GM21528 (cell line): ENCODE measurements at regions not wholly inside any gene's neighbourhood (a gene's known extent, or its start where the extent isn't known, plus 50 kb on each side); places are given as distances from the start of the nearest gene placed in this dataset.
A peak's percentile ranks its signal among the peaks of the same experiment; 100 is the strongest.
"Not testable (repeated sequence)": the region's sequence is repeated elsewhere in the genome, so short reads cannot be mapped to it uniquely, and the experiment has no call there.

Source experiments
- ATAC-seq: cut with Tn5 transposase; IDR thresholded peaks from one replicate; pipeline ENCODE4 v1.9.1; 2021; ENCODE audit warnings: mild to moderate bottlenecking, moderate library complexity; ENCODE audit not compliant: unreplicated experiment, low FRiP score

DNA sequence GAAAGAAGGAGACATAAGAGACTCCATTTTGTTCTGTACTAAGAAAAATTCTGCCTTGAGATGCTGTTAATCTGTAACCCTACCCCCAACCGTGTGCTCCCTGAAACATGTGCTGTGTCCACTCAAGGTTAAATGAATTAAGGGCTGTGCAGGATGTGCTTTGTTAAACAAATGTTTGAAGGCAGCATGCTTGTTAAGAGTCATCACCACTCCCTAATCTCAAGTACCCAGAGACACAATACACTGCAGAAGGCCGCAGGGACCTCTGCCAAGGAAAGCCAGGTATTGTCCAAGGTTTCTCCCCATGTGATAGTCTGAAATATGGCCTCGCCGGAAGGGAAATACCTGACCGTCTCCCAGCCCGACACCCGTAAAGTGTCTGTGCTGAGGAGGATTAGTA, 152.4 kb upstream of the NOTCH2NLA start:
- ATAC-seq, result not testable (repeated sequence)

DNA sequence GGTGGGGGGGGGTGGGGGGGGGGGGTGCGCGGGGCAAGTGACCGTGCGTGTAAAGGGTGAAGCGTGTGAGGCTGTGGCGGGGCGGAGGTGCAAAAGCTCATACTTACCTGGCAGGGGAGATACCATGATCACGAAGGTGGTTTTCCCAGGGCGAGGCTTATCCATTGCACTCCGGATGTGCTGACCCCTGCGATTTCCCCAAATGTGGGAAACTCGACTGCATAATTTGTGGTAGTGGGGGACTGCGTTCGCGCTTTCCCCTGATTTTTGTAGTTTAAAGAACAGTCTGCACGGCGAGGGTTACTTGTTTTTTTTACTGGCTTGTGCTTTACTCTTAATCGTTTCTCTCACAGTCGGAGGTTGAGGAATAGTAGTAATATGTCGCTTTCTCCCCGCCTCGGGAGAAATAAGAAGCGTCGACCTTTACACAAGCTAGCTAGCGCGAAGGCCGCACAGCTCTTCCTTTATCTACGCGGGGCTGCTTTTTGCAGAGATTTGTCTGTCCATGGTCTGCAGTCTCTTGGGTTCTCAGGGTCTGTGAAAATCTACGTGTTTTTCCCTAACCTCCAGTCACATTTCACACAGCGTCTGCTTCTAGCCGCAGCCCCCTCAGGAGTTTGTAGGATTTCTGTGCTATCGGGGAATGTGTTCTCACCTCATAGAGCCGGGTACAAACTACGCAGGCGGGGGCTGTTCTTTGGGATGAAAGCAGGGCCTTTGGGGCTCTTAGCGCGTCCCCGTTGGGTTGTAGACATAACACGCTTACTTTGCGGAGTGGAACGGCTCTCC, 148.1 kb upstream of the NOTCH2NLA start:
- ATAC-seq, result peak; percentile 99

DNA sequence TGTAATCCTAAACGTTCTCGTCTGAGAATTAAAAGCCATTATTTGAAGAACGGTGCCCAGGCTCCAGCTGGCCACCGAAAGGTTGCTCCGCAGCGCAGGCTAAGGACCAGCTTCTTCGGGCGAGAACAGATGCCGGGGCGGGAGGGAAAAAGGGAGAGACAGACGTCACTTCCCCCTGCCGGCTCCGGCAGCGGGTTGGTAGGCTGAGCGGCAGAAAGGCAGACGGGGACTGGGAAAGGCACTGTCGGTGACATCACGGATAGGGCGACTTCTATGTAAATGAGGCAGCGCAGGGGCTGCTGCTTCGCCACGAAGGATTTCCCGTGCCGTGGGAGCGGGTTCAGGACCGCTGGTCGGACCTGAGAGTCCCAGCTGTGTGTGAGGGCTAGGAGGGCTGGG, 147.5 kb upstream of the NOTCH2NLA start:
- ATAC-seq, result not testable (repeated sequence)

DNA sequence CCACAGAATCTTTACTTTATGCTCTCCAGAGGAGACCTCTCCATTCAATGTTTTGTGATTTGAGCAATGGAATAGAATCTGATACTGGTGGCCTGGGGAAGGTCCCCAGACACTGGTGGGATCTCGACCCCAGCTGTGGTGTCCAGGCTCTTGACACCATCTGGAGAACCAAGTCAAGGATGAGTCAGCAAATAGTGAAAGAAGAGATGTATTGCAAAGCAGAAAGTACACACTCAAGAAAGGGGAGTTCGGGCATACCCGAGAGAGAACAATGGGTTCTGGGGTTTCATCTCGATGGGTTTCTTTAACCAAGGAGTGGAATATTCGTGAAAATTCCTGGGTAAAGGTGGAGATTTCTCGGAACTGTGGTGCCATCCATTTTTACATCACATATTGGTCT, 146.3 kb upstream of the NOTCH2NLA start:
- ATAC-seq, result not testable (repeated sequence)

DNA sequence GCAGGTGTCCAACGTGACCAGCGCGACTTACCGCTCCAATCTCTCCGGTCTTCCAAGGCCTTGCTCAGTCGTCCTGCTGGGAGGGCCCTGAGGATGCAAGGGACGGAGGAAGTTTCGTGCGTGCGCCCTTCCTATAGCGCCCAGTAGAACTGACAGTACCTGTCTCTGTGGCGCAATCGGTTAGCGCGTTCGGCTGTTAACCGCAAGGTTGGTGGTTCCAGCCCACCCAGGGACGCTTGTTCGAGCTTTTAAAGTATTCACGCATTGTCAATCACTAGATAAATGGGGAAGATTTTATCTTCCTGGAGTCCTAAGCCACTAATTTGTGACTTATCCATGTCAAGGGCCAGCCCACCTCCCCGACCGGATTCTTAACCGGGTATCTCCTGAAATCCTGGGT, 141.1 kb upstream of the NOTCH2NLA start:
- not testable (repeated sequence) for ATAC-seq

DNA sequence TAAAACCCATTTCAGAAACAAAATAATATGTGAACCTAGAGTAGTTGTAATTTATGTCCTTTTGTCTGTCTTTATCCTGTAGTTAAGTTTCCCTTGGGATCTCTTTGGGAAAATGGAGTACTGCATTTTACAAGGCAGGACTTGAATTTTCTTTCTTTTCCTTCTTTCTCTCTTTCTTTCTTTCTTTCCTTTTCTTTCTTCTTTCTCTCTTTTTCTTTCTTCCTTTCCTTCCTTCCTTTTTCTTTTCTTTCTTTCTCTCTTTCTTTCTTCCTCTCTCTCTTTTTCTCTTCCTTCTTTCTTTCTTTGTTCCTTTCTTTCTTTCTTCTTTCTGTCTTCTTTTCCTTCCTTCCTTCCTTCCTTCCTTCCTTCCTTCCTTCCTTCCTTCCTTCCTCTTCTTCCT, 126.6 kb upstream of the NOTCH2NLA start:
- ATAC-seq, result not testable (repeated sequence)

DNA sequence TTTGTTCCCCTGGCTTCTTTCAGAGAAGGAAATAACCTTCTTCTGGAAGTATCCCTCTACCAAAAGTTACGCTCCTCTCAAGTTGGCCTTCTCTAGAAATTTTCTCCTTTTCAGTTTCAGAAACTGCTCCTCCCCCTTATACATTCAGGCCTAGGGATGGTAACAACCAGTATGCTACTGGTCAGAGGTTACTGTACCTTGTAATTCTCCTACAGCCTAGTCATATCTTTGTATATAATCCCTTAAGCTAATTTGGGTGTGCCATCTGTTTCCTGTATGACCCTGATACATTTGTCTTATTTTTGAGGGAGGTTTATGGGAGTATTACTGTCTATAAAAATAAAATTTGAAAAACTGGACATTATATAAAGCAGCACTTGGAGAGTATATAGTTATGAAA, 98.0 kb upstream of the NOTCH2NLA start:
- not testable (repeated sequence) for ATAC-seq

DNA sequence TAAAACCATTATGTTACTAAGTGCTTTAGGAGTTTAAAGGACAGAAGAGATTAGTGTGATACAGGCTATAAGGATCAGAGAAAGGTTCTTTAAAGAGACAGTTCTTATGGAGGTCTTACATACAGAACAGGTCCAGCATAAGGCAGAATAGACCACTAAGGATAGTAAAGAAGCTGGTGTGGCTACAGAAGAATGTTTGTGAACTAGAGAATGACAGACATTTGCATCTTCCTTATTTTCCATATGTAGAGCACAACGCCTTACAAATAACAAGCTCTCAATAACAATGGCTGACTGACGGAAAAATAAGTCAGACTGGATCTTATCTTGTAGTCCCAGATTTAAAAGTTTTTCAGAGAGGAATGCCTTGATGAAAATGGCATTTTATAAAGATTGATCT, 95.6 kb upstream of the NOTCH2NLA start:
- ATAC-seq, result not testable (repeated sequence)

DNA sequence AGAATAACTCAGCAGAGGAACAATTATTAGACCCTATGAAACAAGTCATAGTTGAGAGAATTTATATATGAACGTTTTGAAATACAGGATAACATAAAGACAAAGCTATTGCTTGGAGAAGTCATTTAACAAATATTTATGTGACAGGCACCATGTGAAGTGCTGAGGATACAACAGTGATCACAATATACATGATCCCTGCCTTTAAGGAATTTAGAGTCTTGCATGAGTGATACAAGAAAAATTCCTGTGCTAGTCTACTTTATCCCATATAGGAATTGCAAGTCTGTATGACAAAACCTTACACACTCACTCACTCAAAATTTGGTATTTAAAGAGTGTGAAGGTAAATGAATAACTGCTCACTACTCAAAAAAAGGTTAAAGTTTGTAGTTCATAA, 94.5 kb upstream of the NOTCH2NLA start:
- ATAC-seq, result not testable (repeated sequence)

DNA sequence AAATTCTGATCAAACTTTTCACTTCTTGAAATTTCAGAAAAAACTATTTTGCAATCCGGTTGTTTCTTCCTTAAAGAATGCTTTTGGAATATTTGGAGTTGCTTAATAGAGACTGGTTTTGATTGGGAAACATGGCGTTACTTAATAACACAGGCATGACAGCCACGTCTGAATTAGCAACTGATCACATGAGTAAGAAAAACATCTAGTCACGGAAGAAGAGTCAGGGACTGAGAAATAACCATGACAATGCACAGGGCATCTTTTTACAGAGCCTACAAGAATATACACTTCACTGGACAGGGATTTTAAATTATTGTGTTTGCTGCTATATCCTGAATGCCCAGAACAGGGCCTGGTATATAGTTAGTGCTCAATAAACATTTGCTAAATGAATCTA, 94.1 kb upstream of the NOTCH2NLA start:
- ATAC-seq, result not testable (repeated sequence)

DNA sequence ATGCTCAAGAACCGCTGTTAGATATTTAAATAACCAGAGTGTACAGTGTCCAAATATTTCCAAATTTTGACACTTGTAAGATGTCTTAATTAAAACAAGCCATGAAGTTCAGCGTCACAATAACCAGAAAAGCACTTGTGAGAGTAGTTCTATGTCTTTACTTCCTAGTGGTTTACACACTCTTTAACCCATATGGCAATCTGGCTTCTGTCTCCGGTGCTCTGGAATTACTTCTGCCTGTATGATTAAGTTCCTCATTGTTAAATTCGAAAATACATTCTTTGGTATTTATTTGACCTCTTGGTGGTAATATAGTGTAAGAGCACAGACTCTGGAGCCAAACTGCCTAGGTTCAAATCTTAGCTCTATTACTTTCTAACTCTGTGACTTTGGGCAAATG, 89.9 kb upstream of the NOTCH2NLA start:
- ATAC-seq, result not testable (repeated sequence)

DNA sequence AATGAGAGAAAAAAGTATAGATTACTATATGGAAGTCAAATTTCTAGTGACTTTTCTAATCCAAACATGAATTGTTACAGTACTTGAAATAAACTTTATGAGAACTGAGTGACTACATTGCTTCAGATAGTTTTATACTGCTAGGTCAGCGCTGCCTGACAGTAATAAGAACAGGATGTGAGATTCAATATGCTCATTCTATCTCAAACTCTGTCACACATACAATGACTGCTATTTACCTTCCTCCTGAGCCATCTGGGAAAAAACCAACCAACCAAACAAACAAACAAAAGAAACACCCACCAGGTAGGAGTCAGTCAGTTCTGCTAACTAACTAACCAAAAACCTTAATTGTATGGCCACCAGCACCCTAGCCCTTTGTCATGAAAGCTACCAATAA, 89.0 kb upstream of the NOTCH2NLA start:
- ATAC-seq, result not testable (repeated sequence)

DNA sequence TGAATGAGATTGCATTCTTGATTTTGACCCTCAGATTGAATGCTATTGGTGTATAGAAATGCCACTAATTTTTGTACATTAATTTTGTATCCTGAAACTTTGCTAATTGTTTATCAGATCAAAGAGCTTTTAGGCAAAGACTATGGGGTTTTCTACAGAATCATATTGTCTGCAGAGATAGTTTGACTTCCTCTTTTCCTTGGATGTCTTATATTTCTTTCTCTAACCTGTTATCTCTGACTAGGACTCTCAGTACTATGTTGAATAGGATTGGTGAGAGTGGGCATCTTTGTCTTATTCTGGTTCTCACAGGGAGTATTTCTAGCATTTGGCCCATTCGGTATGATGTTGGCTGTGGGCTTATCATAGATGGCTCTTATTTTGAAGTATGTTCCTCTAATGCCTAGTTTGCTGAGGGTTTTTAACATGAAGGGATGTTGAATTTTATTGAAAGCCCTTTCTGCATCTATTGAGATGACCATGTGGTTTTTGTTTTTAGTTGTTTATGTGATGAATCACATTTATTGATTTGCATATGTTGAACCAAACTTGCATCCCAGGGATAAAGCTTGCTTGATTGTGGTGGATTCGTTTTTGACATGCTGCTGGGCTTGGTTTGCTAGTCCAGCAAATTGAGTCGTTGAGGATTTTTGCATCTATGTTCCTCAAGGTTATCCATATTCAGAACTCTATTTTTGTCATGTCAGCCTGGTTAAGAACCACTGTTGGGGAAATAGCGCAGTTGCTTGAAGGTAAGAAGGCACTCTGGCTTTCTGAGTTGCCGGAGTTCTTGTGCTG, 85.8 kb upstream of the NOTCH2NLA start:
- ATAC-seq, result not testable (repeated sequence)

DNA sequence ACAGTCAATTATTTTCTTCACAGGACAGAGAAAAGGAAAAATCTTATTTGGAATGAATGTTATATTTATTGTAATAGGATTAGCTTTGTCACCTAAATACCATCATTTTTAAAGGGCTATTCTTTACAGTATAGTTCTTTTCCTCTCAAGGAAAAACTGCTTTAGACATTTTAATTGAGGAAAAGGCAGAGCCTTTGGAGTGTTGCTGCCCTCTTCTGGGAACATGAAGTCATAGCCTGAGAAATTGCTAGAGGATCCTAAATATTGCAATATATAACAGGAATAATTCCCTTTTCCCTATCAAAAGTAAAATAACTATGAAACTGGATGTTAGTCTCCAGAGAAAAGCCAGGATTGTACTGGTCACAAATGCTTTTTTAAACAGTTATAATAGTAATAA, 81.8 kb upstream of the NOTCH2NLA start:
- not testable (repeated sequence) for ATAC-seq

DNA sequence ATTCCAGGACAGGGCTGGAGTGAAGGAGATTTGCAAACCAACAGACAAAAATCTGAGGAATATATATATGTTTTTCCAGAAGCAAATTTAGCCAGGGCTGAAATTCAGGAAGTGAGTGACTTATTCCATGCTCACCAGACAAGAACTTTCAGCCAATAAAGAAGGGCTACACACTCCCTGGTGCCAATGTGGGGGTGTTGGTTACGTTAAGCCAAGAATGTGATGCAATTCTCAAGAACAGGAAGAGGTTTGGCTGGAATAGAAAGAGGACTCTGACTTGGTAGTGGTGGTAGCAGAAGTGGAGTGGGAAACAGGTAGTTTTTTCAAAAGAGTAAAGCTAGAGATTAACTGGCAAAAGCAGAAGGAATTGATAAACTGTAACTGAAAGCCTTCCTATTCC, 80.6 kb upstream of the NOTCH2NLA start:
- not testable (repeated sequence) for ATAC-seq

DNA sequence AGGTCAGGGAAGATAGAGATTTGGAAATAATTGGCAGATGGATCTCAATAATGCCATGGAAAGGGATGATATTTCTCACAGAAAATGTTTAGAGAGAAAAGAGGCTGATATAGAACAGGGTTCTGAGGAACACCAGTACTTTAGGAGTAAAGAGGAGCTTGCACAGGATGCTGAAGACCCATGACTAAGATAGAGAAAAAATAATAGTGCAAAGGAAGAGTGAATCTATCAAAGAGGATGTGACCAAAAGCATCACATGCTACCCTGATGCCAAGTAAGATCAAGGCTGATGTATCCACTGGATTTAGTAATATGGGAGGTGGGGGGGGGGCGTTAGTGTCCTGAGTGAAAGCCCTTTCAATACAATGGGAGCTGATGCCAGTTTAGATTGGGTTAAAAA, 80.1 kb upstream of the NOTCH2NLA start:
- not testable (repeated sequence) for ATAC-seq

DNA sequence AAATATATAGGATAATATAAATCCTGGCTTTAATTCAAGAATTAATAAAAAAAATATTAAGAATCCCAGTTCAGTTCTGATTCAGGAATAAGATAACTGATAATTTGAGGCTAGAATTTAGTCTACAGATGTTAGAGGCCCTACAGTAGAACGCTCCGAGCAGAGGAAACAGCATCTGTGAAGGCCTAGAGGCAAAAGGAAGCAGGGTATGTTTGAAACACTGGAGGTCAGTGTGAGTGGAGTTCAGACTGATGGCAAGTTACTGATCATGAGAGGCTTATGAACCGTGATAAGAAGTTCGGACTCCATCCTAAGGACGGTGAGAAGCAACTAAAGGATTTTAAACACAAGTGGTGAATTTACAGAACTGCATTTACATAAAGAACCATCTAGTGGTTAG, 79.3 kb upstream of the NOTCH2NLA start:
- ATAC-seq, result not testable (repeated sequence)

DNA sequence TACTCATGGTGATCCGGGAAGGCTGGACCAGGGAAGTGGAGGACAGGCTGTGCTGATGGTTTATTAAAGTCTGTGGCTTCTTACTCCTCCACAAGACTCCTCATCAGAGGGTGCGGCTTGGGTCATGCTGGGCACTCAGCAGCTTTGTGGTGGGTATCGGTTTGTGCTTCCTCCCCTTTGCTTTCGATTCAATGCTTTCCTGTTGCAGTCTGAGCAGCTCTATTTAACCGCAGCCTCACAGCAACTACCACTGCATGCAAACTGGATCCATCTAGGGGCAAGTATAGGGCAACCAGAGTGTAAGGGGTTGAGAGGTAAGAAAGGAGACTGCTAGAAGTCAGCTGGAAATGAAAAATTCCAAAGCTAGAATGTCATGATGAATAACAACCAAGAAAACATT, 78.8 kb upstream of the NOTCH2NLA start:
- ATAC-seq, result peak; percentile 97

DNA sequence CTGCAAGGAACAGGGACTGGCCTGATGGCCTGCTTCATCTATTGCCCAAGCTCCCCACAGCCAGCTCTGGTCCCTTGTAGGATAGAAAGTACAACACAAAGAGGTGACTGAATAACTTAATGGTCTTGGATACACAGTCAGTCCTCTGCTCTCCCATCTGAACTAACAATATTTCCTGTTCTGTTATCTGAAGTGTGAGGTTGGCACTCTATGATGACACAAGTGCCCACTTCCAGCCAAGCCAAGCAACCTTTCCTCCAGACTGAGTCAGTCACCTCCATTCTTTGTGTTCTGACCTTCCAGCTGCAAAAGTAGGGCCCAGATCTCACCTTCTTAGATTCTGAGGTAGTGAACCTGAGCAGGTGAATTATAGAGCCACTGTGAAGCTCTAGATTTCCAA, 77.8 kb upstream of the NOTCH2NLA start:
- ATAC-seq, result not testable (repeated sequence)

DNA sequence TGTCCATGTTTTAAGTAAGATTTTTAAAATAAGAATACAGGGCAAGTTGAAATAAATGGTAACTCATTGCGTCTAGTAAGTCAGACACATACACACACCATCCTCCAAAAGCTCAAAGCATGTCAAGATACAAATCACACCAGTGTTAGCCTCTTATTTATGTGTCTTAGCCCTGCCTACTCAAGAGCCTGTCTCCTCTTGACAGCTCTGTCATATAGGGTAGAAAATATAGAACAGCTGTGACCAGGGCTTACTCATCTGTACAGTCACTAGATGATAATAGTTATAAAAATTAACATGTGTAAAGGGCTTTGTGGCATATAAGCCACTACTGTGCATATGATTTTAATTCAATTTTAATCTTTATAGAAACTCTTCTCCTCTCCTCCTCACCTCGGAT, 76.6 kb upstream of the NOTCH2NLA start:
- not testable (repeated sequence) for ATAC-seq

DNA sequence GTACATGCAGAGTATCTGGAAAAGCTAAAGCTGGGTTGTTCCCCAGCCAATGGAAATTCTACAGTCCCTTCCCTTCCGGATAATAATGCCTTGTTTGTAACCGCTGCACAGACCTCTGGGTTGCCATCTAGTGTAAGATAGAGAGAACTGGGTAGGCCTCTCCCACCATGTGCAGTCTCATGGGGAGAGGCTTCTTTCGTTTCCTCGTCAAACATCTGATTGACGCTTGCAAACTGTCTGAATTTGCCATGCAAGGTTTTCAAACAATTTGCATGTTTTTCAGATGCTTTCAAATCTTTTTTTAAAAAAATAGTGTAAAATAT, 69.7 kb upstream of the NOTCH2NLA start:
- ATAC-seq, result peak; percentile 87
